Ovary (tissue), 3 donors: ENCODE measurements at regions not wholly inside any gene's neighbourhood (a gene's known extent, or its start where the extent isn't known, plus 50 kb on each side); places are given as distances from the start of the nearest gene placed in this dataset.

ENCODE experiments used
- CTCF ChIP-seq, 3 donors: fragments of 450-650 bp in 2 of 3; fragments of 200-600 bp in 1 of 3; IDR thresholded peaks; one replicate each; pipeline versions ENCODE4 v1.5.1 to v1.8.0; 2016 to 2022; ENCODE audit warnings: antibody characterized with exemption in 3 of 3, mild to moderate bottlenecking in 1 of 3
- EP300 ChIP-seq: sonication (generic); formaldehyde crosslinking; IDR thresholded peaks from one replicate; pipeline ENCODE4 v1.6.1; 2017; ENCODE audit warnings: antibody characterized with exemption
- POLR2A ChIP-seq: fragments of 450-650 bp; IDR thresholded peaks from one replicate; pipeline ENCODE4 v1.6.1; 2017; ENCODE audit warnings: antibody characterized with exemption, mild to moderate bottlenecking, moderate library complexity
- donor health status: DM: no; HTN: no; CAD: no.

GRCh38 chr4:137193564-137193963, 338.7 kb downstream of the PCDH18 start:
- TF ChIP-seq CTCF (IDR thresholded peaks at IDR 0.05) (no peak), POLR2A (no peak), EP300 (no peak)
